Esophagus squamous epithelium (tissue), 4 donors: ENCODE measurements at regions not wholly inside any gene's neighbourhood (a gene's known extent, or its start where the extent isn't known, plus 50 kb on each side); places are given as distances from the start of the nearest gene placed in this dataset.

Experiments
- CTCF ChIP-seq, 6 experiments: fragments of 450-650 bp in 4 of 6; fragments of 200-600 bp in 2 of 6; sonication (generic) in 2 of 6; IDR thresholded peaks; one replicate each; pipeline ENCODE4 v1.5.1; 2016 to 2019; ENCODE audit warnings: antibody characterized with exemption in 6 of 6, mild to moderate bottlenecking in 4 of 6, moderate library complexity in 4 of 6
- POLR2A ChIP-seq, 4 donors: fragments of 450-650 bp; IDR thresholded peaks; one replicate each; pipeline ENCODE4 v1.6.1; 2017; ENCODE audit warnings: antibody characterized with exemption in 4 of 4, mild to moderate bottlenecking in 4 of 4, moderate library complexity in 3 of 4

GRCh38 chr3:187903697-187904096 is 158.4 kb upstream of the BCL6 start:
- TF ChIP-seq CTCF (IDR thresholded peaks at IDR 0.05): no peak
- no peak for TF ChIP-seq POLR2A (IDR thresholded peaks at IDR 0.05)
